G401 (cell line): ENCODE measurements at regions not wholly inside any gene's neighbourhood (a gene's known extent, or its start where the extent isn't known, plus 50 kb on each side); places are given as distances from the start of the nearest gene placed in this dataset.
"Not testable (repeated sequence)": the region's sequence is repeated elsewhere in the genome, so short reads cannot be mapped to it uniquely, and the experiment has no call there.

Source experiments
- DNase-seq: peaks from one replicate; pipeline ENCODE4 v3.0.0-alpha.2; 2015; ENCODE audit warnings: low spot score
- in situ Hi-C: cut with HindIII; loops from 2 replicates; pipeline ENCODE4 v1.10.0; 2016; ENCODE audit warnings: low sequenced_read_pairs, mixed read lengths

DNA sequence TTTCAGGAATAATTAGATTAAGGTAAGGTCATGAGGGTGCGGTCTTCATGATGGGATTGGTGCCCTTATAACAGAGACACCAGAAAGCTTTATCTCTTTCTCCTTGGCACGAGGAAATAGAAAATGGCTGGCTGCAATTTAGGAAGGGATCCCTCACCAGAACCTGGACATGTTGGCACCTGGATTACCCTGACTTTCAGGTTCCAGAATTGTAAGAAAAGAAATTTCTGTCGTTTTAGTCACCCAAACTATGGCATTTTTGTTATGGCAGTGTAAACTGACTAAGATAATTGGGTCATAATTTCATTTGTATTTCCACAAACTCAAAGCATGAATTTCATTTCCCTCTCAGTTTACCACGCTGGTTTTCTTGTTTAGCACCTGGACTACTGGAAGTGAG, 473.6 kb downstream of the PTH2R start:
- in situ Hi-C loops: no loop called here
- DNase-seq: no peak

DNA sequence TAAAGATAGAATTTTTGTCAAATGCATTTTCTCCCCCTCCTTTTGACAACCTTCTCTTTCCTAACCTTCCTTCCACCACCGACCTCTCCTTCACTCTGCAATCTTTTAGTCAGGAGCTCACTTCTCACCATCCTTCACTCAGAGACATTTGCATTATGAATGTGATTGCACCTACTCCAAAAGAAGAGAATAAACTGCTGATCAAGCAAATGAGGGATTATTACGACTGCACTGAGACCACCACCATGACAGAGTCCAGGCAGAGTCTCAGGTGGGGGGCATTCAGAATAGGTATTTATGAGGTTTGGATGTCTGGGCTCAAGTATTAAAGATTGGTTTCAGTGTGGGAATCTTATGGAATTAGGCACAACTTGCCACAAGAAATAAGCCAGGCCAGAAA, 483.9 kb downstream of the PTH2R start:
- in situ Hi-C loops: no loop called here
- DNase-seq: no peak

DNA sequence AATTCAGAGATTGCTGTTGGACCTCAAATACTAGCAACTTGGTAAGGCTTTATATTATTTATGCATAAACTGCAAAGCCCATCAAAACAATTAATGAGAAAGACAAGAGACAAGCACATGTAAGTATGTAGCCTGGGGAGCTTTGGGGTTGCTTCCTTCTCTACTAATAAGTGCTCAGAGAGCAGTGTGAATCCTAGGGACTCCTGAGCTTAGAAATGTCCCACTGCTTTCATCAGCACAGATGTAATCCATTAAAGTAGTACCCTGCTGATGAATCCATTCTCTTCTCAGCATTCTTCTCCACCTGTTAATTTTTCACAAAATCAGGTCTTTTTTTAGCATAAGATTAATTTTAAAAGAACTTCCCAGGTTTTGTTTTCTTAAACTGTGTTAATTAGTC, 485.6 kb downstream of the PTH2R start:
- DNase-seq: no peak
- in situ Hi-C loops: no loop called here

DNA sequence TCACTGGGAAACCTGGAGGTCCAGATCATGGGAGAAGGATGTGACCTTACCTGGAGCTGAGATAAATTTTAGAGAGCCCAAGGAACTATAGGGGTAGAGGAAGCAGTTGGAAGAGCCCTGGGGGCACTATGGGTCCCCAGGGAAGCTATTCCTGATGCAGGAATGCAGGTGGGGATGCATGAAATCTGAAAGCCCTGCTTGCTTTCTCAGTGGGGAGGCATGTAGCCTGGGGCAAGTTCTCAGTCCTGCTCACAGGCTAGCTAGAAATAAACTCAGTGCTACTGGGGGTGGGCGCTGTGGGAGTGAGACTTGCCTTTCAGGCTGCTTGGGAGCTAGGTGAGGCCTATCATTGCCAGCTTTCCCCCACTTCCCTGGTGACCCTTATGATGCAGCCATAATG, 499.7 kb downstream of the PTH2R start:
- no peak for DNase-seq
- in situ Hi-C loops: no loop called here

DNA sequence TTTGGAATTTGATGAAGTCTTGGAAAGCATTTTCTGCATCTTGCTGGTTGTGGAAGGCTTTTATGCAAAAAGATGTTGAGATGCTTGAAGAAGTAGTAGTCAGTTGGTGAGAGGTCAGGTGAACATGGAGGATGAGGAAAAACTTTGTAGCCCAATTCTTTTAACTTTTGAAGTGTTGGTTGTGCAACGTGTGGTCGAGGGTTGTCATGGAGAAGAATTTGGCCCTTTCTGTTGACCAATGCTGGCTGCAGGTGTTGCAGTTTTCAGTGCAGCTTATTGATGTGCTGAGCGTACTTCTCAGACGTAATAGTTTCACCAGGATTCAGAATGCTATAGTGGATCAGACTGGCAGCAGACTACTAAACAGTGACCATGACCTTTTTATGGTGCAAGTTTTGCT, 508.4 kb upstream of the MAP2 start:
- DNase-seq: no peak
- in situ Hi-C loops: no loop called here

DNA sequence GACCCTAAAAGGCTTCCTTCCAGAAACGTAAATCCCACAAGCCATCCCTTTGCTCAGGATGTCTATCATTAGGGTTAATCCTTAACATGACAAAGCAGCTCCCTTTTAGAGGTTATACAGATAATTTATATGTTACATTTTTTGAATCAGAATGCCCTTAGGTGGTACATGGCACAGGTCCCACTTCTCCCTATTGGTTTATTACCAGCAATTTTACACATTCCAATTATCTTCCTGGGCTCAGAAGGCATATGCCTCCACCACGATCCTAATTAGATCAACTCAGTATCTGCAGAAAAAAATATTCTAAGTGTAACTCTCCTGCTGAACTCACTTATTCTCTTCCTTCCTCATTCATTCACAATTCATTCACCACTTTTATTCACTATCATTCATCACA, 507.0 kb upstream of the MAP2 start:
- in situ Hi-C loops: no loop called here
- no peak for DNase-seq

DNA sequence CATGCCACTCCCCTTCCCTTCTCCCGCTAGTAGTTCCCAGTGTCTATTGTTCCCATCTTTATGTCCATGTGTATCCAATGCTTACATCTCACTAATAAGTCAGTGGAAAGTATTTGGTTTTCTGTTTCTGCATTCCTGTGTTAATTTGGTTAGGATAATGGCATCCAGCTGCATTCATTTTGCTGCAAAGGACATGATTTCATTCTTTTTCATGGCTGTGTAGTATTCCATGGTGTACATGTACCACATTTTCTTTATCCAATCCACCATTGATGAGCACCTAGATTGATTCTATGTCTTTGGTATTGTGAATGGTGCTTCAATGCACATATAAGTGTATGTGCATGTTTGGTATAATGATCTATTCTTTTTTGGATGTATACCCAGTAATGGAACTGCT, 502.5 kb upstream of the MAP2 start:
- in situ Hi-C loops, DNase-seq: not testable (repeated sequence)

DNA sequence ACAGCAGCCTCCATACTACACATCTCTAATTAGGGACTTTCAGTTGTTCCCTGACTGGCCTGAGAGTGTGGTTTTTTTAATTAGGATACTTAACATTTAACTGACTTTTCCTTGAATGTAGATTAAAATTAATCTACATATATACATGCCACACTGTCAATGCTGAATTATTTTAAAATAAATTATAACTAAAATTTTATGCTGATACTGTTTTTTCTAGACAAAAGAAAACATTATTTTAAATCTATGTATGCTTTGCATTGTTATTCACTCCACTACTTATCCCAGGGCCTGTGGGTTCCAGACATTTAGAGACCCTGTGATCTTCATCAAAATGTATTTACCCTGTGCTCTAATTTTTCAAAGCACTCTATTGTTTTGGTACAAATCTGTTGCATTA, 496.0 kb upstream of the MAP2 start:
- in situ Hi-C loops: no loop called here
- no peak for DNase-seq

DNA sequence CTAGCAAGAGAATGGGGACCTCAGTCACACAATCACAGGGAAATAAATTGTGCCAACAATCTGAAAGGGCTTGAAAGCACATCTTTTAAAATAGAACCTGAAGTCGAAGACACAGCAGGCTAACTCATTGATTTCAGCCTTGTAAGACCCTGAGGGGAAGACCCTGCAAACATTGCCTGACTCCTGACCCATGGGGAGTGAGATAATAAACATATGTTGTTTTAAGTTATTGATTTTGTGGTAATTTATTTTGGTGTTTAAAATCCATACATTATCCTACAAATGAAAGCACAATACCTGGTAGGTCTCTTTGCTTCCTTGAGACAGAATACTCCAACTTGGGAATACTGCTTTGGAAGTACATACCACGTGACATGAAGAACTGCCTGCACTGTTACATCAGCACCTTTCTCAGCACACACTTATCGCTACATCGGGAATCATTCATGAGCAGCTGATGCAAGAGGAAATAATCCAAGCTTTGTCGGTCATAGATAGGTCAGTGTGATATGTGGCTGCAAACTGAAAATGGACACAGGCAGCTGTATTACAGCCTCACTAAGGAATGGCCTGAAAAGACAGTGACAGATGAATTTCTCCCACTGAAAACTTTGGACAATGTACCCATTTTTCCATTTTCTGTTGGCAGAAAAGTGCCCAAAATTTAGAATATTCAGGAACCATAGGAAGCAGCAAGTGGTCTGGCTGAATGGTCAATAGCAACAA, 494.5 kb upstream of the MAP2 start:
- DNase-seq: no peak
- in situ Hi-C loops: no loop called here

DNA sequence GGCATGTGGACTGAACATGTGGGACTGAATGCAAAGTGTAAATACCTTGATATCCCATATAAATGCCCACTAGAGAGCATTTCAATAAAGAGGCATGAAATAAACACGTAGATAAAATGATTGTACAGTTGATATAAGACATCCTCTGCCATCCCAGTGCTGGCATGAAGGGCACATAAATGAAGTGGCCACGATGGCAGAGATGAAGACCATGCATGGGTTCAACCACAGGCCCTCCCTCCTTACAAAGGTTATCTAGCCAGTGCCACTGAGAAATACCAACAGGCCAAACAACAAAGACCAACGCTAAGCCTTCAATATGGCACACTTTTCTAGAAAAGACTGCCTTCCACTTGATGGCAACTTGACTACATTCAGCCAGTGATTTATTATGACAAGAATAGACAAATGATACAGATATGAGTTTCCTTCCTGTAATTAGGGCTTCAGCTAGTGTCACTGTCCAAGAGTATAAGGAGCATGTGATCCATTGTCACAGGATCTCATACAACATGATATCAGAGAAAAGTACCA, 493.9 kb upstream of the MAP2 start:
- in situ Hi-C loops: no loop called here

DNA sequence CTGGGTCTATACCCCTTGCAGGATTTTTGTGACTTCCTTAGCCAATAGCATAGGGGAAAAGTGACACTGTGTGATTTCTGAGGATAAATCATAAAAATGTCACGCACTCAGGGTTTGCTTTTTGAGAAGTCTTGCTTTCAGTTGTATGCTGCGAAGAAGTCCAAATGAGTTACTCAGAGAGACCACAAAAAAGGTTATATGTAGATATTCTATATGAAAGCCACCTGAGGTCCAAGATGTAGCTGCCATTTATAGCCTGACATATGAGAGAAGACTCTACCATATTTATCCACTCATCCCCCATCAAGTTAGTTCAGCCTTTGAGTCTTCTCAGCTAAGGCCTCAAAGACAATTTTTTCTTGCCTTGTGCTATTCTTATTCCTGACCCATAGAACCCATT, 488.3 kb upstream of the MAP2 start:
- in situ Hi-C loops: no loop called here
- DNase-seq: no peak

More for the DNA sequence above, 493.9 kb upstream of the MAP2 start:
- no peak for DNase-seq

DNA sequence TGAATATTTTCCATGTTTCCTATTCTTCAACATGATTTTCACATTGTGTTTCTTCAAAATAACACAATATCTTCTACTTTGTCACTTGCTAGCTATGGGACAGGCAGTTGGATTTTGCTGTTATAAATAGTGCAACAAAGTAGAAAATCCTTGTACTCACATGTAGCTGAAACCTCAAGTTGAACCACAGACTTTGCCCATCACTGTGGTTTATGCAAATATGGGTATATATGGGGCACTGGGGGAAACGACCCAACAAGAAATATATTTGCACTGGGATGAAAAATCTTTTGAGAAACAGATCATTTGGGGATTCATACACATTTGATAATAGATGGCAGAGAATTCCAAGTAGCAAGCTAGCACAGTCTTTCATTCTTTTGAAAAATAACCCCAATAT, 486.3 kb upstream of the MAP2 start:
- DNase-seq: no peak
- in situ Hi-C loops: no loop called here

DNA sequence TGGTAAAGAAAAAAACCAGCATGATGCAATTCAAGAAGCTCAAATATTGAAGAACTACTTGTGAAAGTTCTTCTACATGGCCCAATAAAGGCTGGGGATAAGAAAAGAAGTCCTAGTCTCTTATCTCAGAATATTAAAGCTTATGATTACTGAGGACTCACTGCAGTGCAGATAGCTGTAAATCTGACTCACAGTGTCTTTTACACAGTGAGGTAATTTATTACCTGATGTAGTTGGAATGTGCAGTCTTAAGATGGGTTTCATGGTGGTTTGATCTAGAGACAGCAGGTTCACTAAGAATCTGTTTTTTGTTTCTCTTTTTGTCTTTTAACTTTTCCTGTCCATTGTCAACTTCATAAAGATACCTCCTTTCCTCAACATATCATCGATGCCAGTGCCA, 484.0 kb upstream of the MAP2 start:
- in situ Hi-C loops: no loop called here
- no peak for DNase-seq

DNA sequence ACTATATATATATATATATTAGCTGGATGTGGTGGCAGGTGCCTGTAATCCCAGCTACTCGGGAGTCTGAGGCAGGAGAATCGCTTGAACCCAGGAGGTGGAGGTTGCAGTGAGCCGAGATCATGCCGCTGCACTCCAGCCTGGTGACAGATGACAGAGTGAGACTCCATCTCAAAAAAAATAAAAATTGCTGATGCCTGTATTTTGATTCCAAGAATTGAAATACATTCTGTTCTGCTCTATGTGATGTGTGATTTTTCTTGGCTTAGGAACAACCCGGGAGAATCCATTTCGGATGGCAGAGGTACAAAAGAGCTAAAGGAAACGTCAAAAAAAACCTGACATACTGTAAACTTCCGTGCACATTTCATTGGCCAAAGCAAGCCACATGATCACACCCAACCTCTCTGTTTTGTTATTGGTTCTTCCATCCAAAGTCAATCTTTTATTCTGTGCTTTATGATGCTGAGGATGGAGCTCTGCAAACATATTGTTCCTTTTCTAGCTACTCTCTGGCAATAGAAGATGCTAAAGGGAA, 478.1 kb upstream of the MAP2 start:
- DNase-seq: no peak
- in situ Hi-C loops: no loop called here

DNA sequence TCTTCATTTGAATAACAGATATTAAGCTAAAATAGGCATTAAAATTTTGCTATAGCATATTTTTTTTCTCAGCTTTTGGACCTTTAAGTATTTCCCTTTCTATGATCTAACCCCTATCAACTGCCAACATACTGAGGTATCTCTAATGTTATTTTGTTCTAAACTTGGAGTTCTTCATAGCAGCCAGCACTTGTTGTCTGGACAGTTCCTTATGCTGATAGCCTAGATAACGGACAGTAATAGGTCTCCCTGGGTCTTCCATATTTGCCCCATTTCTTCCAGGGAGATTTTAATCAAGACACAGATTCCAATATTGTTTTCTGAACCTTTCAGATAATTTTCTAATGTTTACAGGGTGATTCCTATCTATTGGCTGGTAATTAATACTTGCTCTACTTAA, 475.8 kb upstream of the MAP2 start:
- DNase-seq: no peak
- in situ Hi-C loops: no loop called here

DNA sequence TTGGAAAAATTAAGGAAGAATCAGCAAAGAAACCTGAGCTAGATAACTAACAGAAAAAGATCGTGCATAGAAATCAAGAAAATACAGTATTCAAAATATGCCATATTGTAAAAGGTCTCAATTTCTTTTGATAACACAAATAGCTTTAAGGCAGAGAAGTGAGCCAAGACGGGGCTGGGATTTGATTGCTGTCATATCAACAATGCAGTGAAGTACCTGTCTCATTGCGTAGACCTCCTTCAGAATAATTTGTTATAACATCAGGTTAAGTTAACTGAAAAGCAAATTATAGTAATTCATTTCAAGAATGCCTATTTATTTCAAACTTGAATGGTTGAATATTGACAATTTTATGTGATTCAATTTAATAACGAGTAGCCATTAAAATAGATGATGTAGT, 453.8 kb upstream of the MAP2 start:
- no peak for DNase-seq
- in situ Hi-C loops: no loop called here

DNA sequence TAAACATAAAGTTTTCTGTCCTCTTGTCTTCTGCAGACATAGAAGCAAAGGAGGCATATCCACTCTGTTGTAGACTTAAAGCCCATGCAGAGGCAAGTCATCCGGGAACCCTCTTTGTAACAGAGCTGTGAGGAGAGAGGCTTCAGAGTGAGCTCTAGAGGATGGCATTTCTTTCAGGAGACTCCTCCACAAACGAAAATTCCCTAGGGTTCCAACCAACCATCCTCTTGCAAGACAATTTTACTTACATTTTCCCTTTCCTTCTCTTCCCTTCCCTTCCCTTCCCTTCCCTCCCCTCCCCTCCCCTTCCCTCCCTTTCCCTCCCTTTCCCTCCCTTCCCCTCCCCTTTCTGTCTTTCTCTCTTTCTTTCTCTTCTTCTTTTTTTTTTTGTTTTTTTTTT, 446.3 kb upstream of the MAP2 start:
- in situ Hi-C loops: no loop called here
- DNase-seq: no peak

DNA sequence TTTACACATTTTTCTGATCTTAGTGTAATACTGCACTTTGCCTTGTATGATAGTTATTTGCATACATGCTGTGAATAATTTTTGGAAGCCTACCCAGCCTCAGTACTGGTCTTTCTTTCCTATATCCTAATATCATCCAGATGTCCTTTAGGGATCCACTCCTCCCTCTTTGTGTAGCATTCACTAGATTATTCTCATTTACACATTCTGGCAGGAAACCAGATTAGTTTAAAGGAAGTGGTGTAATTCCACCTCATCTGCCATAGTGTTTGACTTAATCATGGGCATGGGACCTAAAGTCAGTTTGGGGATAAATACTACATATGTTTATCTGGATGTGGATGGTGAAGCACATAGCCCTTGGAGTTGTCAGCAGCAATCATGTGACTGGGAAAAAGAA, 444.9 kb upstream of the MAP2 start:
- DNase-seq: no peak
- in situ Hi-C loops: no loop called here

DNA sequence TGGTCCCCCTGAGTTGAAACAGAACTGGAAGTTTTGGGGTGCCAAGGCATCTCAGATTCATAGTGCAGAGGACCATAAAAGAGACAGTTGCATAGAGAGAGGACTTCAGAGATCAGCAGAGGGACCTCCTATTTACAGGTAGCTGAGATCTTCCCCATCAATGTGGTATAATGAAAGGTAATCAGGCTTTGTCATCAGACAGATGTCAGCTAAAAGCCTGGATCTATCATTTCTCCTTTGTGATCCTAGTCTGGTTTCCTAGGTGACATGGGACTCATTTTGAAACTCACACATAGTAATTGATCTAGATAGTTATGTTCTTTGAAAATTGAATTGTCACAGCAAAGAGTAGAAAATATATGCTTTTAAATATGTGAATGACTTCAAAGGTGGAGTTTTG, 443.5 kb upstream of the MAP2 start:
- no peak for DNase-seq
- in situ Hi-C loops: no loop called here

DNA sequence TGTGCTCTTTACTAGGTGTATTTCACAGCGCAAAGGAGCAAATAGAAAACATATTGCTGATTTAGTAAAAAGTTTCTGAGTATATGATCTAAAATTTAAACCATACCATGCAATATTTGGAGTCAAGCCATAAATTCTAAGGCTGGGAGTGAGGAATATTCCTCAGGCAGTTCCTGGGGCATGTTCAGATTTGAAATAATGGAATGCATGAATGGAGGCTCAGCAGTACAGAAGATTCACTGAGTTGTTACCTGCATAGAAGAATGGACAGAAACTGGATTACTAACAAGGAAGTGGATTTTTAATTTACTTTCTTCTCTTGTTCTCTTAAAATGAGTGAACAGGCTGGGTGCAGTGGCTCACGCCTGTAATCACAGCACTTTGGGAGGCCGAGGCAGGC, 441.0 kb upstream of the MAP2 start:
- DNase-seq: no peak
- in situ Hi-C loops: no loop called here

DNA sequence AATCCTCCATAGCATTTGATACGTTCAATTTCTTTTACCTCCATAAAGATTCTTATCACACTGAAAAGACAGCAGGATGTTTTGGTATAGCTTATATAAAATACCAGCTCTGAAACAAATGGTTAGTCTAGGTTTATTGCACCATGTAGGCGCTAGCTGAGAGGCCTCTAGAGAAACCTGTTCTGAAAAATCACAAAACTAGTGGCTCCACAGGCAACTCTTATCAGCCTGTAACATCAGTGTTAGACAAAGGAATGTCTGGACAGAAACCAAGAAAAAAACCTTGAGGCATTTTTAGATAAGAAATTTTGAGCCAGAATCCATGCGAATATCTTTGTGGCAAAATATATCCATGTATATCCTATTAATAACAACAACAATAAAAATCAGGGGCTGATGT, 440.4 kb upstream of the MAP2 start:
- no peak for DNase-seq
- in situ Hi-C loops: no loop called here
